Stomach smooth muscle (tissue), 2 donors: ENCODE measurements at regions not wholly inside any gene's neighbourhood (a gene's known extent, or its start where the extent isn't known, plus 50 kb on each side); places are given as distances from the start of the nearest gene placed in this dataset.

ENCODE experiments used
- H3K27ac ChIP-seq: one replicate; pipeline ENCODE4 v1.7.0; 2013; ENCODE audit warnings: mild to moderate bottlenecking, low read length, inconsistent platforms
- H3K27me3 ChIP-seq, 2 donors: one replicate each; pipeline ENCODE4 v1.7.0; 2013; ENCODE audit warnings: low read length in 2 of 2; ENCODE audit not compliant: insufficient read depth in 2 of 2, control insufficient read depth in 1 of 2
- H3K36me3 ChIP-seq, 2 donors: one replicate each; pipeline ENCODE4 v1.7.0; 2013; ENCODE audit warnings: low read length in 2 of 2; ENCODE audit not compliant: control insufficient read depth in 2 of 2, insufficient read depth in 2 of 2
- H3K4me1 ChIP-seq: one replicate; pipeline ENCODE4 v1.7.0; 2013; ENCODE audit warnings: low read length; ENCODE audit not compliant: control insufficient read depth, insufficient read depth
- H3K4me3 ChIP-seq, 2 donors: one replicate each; pipeline ENCODE4 v1.7.0; 2013; ENCODE audit warnings: low read length in 2 of 2
- H3K9ac ChIP-seq, 2 donors: one replicate each; pipeline ENCODE4 v1.7.0; 2013; ENCODE audit warnings: low read length in 2 of 2, mild to moderate bottlenecking in 1 of 2
- H3K9me3 ChIP-seq, 2 donors: one replicate each; pipeline ENCODE4 v1.7.0; 2013; ENCODE audit warnings: low read length in 2 of 2; ENCODE audit not compliant: control insufficient read depth in 2 of 2
- donor health status: healthy.
- donor health status: Pancreatic carcinoma.

DNA sequence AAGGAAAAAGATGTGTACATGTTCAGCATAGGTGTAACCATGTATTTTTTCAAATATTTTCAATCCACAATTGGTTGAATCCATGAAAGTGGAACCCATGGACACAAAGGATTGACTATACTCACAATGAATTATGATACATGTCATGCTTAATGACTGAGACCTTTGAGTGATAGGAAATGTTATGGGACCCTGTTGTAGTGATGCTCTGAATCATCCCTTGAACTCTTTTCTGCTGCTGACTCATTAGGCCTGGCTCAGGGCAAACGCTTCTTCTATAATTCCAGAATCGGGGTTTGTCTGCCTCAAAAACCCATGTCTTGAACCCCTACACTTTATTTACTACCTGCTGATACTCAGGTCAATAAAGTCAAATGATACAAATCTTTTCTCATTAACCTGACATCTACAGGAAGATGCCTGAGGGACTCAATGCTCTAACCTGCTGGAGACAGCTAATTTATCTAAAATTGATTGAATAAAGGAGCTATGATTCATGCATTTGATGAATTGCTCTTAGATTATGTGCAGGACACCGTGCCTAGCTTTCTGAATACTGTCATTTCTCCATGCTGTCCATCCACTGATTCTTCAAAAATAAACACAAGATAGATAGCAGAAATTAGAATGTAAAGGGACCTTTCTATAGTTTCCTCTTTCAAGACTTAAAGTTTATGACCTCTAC lies 260.1 kb downstream of the PRELID2 start:
- Histone ChIP-seq H3K9ac (no peak overlapping the region), H3K4me1 (no peaks in the 10 kb centered on the region), H3K36me3 (no peaks in the 10 kb centered on the region), H3K27me3 (no peaks in the 10 kb centered on the region), H3K4me3 (no peak overlapping the region), H3K27ac (no peak overlapping the region), H3K9me3 (peaks cover 3 to 8% of the 10 kb centered on the region in 2 donors)

GRCh38 chr5:145568581-145568980 lies 266.6 kb downstream of the PRELID2 start:
- no peak overlapping the region for H3K4me3 ChIP-seq
- H3K27ac ChIP-seq, result no peak overlapping the region
- no peaks in the 10 kb centered on the region for H3K4me1 ChIP-seq
- no peaks in the 10 kb centered on the region for H3K9me3 ChIP-seq
- no peak overlapping the region for H3K9ac ChIP-seq
- no peaks in the 10 kb centered on the region for H3K36me3 ChIP-seq
- H3K27me3 ChIP-seq, result no peaks in the 10 kb centered on the region

- H3K9ac ChIP-seq, result no peak overlapping the region
- no peaks in the 10 kb centered on the region for H3K36me3 ChIP-seq
- no peak overlapping the region for H3K4me3 ChIP-seq
- no peaks in the 10 kb centered on the region for H3K27me3 ChIP-seq
- no peak overlapping the region for H3K27ac ChIP-seq
- no peaks in the 10 kb centered on the region for H3K4me1 ChIP-seq
- H3K9me3 ChIP-seq, result no peaks in the 10 kb centered on the region
These were observed 272.2 kb downstream of the PRELID2 start for GRCh38 chr5:145562931-145563330.

DNA sequence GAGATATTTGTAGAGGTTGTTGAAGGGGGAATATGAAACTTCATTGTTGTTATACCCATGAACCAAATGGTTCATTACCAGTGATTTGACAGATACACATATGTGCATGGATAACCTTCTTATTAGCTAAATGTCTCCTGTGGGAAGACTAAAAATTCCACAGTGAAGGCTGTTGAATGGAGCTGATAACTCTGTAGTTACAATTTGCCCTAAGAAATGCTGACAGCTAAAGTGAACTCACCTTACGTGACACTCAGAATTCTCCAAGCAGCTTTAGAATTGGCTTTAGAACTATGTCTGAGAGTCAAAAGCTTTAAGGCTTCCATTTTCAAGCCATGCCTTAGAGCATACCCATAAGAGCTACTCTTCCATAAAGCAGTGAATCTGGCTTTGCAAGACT lies 276.9 kb downstream of the PRELID2 start:
- no peaks in the 10 kb centered on the region for H3K9me3 ChIP-seq
- H3K27ac ChIP-seq, result no peak overlapping the region
- no peak overlapping the region for H3K9ac ChIP-seq
- no peaks in the 10 kb centered on the region for H3K4me1 ChIP-seq
- H3K36me3 ChIP-seq, result no peaks in the 10 kb centered on the region
- no peak overlapping the region for H3K4me3 ChIP-seq
- H3K27me3 ChIP-seq, result no peaks in the 10 kb centered on the region

DNA sequence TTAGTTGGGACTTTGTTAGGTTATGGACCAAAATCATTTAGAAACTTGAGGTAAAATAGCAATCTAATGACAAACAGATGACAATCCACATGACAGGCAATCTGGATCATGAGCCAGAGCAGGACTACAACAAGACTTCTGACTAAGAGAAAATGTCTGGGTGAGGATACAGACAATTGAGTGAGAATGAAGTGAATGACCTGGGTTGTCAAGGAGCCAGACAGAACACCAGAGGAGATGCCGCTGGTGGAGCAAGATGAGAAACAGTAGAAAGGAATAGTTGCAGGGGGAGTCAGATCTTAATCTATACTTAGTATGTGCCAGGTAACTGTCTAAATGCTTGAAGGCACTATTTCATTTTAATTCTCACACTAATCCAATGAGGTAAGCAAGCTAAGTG lies 277.8 kb downstream of the PRELID2 start:
- Histone ChIP-seq H3K9ac (no peak overlapping the region), H3K27ac (no peak overlapping the region), H3K36me3 (no peaks in the 10 kb centered on the region), H3K9me3 (no peaks in the 10 kb centered on the region), H3K27me3 (no peaks in the 10 kb centered on the region), H3K4me3 (no peak overlapping the region), H3K4me1 (no peaks in the 10 kb centered on the region)

DNA sequence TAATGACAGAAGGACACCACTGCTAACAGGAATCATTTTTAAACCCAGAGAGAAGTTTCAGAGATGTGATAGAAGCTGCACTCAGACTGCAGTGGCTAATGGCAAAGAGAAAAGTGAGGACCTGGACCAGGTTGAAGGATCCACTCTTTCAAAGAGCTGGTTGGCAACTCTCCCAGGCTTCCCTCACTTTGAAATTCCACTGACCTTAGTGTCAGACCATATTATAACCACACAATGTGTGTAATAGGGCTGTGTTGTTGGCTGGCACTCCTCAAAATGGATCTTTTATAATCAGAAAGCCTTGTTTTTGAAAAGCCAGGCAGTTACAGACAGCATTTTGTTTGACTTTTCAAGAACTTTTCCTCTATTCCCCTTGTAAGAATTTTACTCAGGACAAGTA lies 280.7 kb downstream of the PRELID2 start:
- H3K27ac ChIP-seq, result no peak overlapping the region
- no peaks in the 10 kb centered on the region for H3K27me3 ChIP-seq
- no peaks in the 10 kb centered on the region for H3K36me3 ChIP-seq
- no peak overlapping the region for H3K9ac ChIP-seq
- H3K9me3 ChIP-seq, result no peaks in the 10 kb centered on the region
- no peak overlapping the region for H3K4me3 ChIP-seq
- no peaks in the 10 kb centered on the region for H3K4me1 ChIP-seq

DNA sequence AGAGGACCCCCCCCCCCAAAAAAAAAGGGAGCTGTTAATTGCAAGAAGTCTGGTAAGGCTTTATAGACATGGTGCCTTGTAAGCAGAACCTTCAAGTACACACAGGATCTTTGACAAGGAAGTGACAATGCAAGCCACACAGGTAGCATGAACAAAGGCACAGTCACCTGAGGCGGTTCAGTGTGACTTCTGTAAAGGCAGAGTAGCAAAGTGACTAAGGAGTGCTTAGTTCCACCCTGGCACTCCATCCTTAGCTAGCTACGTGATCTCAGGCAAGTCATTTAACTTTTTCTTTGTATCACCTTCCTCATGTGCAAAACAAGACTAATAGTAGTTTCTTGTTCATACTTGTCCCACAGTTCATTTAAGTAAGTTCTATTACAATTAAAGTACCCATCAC lies 282.0 kb downstream of the PRELID2 start:
- Histone ChIP-seq H3K9me3 (no peaks in the 10 kb centered on the region), H3K36me3 (no peaks in the 10 kb centered on the region), H3K9ac (no peak overlapping the region), H3K27me3 (no peaks in the 10 kb centered on the region), H3K4me1 (no peaks in the 10 kb centered on the region), H3K4me3 (no peak overlapping the region), H3K27ac (no peak overlapping the region)

GRCh38 chr5:145551714-145552113 lies 283.4 kb downstream of the PRELID2 start:
- H3K36me3 ChIP-seq, result no peaks in the 10 kb centered on the region

GRCh38 chr5:145548097-145548496 lies 287.0 kb downstream of the PRELID2 start:
- H3K4me3 ChIP-seq, result no peak overlapping the region
- H3K4me1 ChIP-seq, result no peaks in the 10 kb centered on the region
- no peak overlapping the region for H3K9ac ChIP-seq
- no peaks in the 10 kb centered on the region for H3K36me3 ChIP-seq
- no peaks in the 10 kb centered on the region for H3K9me3 ChIP-seq
- no peaks in the 10 kb centered on the region for H3K27me3 ChIP-seq
- H3K27ac ChIP-seq, result no peak overlapping the region

More at GRCh38 chr5:145551714-145552113, 283.4 kb downstream of the PRELID2 start:
- H3K27ac ChIP-seq, result no peak overlapping the region
- H3K9me3 ChIP-seq, result no peaks in the 10 kb centered on the region
- H3K4me1 ChIP-seq, result no peaks in the 10 kb centered on the region
- H3K27me3 ChIP-seq, result no peaks in the 10 kb centered on the region
- H3K9ac ChIP-seq, result no peak overlapping the region
- no peak overlapping the region for H3K4me3 ChIP-seq

GRCh38 chr5:145544401-145544800 lies 290.7 kb downstream of the PRELID2 start:
- Histone ChIP-seq H3K9me3 (no peaks in the 10 kb centered on the region), H3K4me1 (no peaks in the 10 kb centered on the region), H3K36me3 (no peaks in the 10 kb centered on the region), H3K4me3 (no peak overlapping the region), H3K9ac (no peak overlapping the region), H3K27me3 (no peaks in the 10 kb centered on the region), H3K27ac (no peak overlapping the region)

DNA sequence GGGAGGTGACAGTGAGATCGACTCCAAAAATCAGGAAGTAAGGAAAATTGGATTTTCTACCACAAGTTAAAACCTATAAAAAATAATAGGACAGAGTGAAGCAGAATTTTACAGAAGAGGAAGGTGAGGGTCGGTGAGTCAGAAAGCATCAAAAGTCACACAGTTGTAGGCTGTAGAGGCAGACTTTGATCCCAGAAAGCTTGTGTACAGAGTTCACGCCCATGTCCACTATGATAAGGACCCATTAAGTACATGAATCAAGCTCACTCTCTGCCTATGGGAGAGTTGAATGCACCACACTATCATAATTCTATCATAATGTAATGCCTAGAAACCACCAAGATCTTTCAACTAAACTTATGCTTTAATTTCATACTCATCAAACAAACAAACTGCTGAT lies 291.2 kb downstream of the PRELID2 start:
- H3K36me3 ChIP-seq, result no peaks in the 10 kb centered on the region
- no peak overlapping the region for H3K4me3 ChIP-seq
- H3K27ac ChIP-seq, result no peak overlapping the region
- no peaks in the 10 kb centered on the region for H3K9me3 ChIP-seq
- H3K4me1 ChIP-seq, result no peaks in the 10 kb centered on the region
- H3K9ac ChIP-seq, result no peak overlapping the region
- H3K27me3 ChIP-seq, result no peaks in the 10 kb centered on the region
